ENCODE measurements at regions not wholly inside any gene's neighbourhood (a gene's known extent, or its start where the extent isn't known, plus 50 kb on each side); places are given as distances from the start of the nearest gene placed in this dataset.
"Not testable (repeated sequence)": the region's sequence is repeated elsewhere in the genome, so short reads cannot be mapped to it uniquely, and the experiment has no call there.

DNA sequence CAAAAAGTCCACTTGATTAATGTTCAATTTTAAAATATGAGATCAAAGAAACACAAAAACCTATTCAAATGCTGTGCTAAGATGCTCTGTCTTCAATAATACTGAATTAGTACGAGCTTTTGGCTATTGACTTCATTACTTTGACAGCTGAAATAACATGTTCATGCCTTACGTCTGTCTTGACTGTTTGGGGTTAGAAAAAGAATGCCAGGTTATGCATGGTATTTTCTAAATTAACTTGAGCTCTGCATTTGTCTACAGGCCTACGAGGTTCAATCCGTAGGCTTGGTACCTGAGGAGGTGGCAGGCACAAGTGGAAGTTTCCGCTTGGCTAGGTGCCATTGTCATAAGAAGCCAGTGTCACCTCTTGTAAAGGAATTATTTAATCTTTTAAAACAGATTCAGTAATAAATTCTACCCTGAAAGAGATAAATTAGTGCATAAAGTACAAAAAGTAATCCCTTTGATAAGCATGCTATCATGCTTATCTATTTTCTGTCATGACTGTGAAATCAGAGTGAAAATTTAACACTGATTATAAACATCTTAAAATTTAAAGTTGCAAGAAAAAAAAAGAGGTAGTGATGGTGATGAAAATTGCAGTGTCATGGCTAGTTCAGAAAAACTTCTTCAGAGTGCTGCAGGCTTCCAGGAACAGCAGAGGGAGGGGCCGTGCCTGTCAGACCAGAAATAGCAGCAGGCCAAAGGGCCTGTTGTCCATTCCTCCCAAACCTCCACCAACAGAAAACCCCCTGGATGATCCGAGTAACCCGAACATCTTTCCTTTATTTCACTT is 115.7 kb downstream of the ARRDC4 start:
- H3K9ac ChIP-seq (ENCODE audit: insufficient read length) = no peak overlapping the region
- no peak overlapping the region for H3K4me3 ChIP-seq
- no peak overlapping the region for H3K27ac ChIP-seq
- no peaks in the 10 kb centered on the region for H3K9me3 ChIP-seq (ENCODE audit: low read depth, low read length)
- no peak for DNase-seq (ENCODE audit: low read depth, low spot score)
- TF ChIP-seq FOXP2 (optimal IDR thresholded peaks at IDR 0.05; ENCODE audit: control extremely low read depth, extremely low read length, insufficient read depth) = no peak
- TF ChIP-seq EZH2 (IDR thresholded peaks at IDR 0.05) = no peak
- no peak for TF ChIP-seq POLR2AphosphoS5 (IDR thresholded peaks at IDR 0.05; ENCODE audit: borderline replicate concordance, low read depth, low read length)
- no peaks in the 10 kb centered on the region for H3K36me3 ChIP-seq (ENCODE audit: insufficient read depth, low read length)

DNA sequence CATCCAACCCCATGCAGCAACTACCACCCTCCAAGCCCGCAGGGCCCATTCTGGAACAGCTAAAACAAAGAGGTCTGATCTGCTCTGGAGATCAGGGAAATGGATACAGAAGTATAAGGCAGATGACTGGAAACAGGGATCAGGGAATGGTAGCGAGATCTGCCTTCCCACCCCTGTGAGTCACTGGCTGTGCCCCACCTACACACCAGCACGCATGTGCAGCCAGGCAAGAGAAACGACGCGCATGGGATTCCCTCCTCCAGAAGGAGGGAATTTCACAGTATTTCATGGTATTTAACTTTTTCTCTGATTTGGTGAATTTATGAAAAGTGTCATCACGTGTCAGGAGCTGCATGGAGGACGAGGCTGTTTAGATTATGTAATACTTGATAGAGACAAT is 116.7 kb downstream of the ARRDC4 start:
- Histone ChIP-seq H3K9ac (ENCODE audit: insufficient read length) (no peak overlapping the region), H3K4me3 (no peak overlapping the region), H3K27ac (no peak overlapping the region), H3K9me3 (ENCODE audit: low read depth, low read length) (no peaks in the 10 kb centered on the region), H3K36me3 (ENCODE audit: insufficient read depth, low read length) (no peaks in the 10 kb centered on the region)
- TF ChIP-seq EZH2 (IDR thresholded peaks at IDR 0.05) (no peak), POLR2AphosphoS5 (IDR thresholded peaks at IDR 0.05; ENCODE audit: borderline replicate concordance, low read depth, low read length) (no peak)
- DNase-seq (ENCODE audit: low read depth, low spot score) = no peak

DNA sequence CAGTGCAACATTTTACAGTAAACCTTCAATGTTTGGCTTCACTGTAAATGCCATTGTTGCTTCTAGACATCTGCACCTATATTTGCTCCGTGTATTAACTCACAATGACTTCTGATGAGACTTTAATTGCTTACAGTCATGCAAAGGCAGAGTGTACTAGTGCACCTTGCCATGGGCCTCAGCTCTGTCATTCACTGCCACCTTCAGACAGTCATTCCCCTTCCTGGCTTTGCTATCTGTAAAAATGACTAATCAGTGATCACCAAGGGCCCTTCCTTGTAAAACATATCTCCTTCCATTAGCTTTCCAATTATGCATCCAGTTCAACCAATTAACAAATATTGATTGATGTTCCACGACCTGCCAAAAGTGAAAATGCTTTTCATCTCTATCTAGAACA is 120.3 kb downstream of the ARRDC4 start:
- no peak for DNase-seq (ENCODE audit: low read depth, low spot score)
- H3K9ac ChIP-seq (ENCODE audit: insufficient read length) = no peak overlapping the region
- H3K4me3 ChIP-seq = no peak overlapping the region

DNA sequence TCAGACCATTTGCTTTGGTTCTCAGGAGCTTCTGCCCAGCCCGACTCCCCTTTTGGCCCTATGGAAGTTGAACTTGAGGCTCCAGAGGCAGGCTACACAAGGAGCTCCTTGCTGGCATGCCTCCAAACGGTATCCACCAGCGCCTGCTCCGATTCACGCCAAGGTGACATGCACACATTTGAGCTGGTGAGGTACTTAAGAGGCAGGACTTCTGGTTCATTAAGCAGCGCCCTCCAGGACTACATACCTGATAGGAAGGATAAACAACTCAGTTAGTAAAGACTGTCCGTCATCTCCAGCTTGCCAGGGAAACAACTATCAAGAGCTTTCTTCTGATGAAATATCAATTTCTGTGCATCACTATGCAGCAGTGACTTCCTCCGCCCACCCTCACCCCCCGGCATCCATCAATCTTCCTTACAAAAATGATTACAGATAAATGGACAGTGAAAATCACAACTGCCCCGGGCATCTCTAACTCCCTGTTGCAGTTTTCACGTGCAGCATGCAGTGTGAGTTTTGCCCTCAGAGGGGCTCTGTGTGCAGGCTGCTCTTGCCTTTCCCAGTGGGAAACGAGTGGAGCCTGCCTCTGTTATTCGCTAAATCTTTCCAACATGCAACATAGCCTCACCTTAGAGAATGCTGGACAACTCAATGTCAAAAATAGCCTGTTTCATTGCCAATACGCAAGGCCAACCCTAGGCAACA is 122.9 kb downstream of the ARRDC4 start:
- no peak overlapping the region for H3K4me3 ChIP-seq
- H3K27ac ChIP-seq = no peak overlapping the region
- no peak for DNase-seq (ENCODE audit: low read depth, low spot score)
- no peaks in the 10 kb centered on the region for H3K36me3 ChIP-seq (ENCODE audit: insufficient read depth, low read length)
- H3K9me3 ChIP-seq (ENCODE audit: low read depth, low read length) = no peaks in the 10 kb centered on the region
- no peak overlapping the region for H3K9ac ChIP-seq (ENCODE audit: insufficient read length)
- TF ChIP-seq FOXP2 (optimal IDR thresholded peaks at IDR 0.05; ENCODE audit: control extremely low read depth, extremely low read length, insufficient read depth) (no peak), EZH2 (IDR thresholded peaks at IDR 0.05) (no peak), POLR2AphosphoS5 (IDR thresholded peaks at IDR 0.05; ENCODE audit: borderline replicate concordance, low read depth, low read length) (no peak)

More for the DNA sequence above, 120.3 kb downstream of the ARRDC4 start:
- Histone ChIP-seq H3K36me3 (ENCODE audit: insufficient read depth, low read length) (no peaks in the 10 kb centered on the region), H3K9me3 (ENCODE audit: low read depth, low read length) (no peaks in the 10 kb centered on the region), H3K27ac (no peak overlapping the region)
- no peak for TF ChIP-seq FOXP2 (optimal IDR thresholded peaks at IDR 0.05; ENCODE audit: control extremely low read depth, extremely low read length, insufficient read depth)
- TF ChIP-seq EZH2 (IDR thresholded peaks at IDR 0.05) = no peak
- no peak for TF ChIP-seq POLR2AphosphoS5 (IDR thresholded peaks at IDR 0.05; ENCODE audit: borderline replicate concordance, low read depth, low read length)

DNA sequence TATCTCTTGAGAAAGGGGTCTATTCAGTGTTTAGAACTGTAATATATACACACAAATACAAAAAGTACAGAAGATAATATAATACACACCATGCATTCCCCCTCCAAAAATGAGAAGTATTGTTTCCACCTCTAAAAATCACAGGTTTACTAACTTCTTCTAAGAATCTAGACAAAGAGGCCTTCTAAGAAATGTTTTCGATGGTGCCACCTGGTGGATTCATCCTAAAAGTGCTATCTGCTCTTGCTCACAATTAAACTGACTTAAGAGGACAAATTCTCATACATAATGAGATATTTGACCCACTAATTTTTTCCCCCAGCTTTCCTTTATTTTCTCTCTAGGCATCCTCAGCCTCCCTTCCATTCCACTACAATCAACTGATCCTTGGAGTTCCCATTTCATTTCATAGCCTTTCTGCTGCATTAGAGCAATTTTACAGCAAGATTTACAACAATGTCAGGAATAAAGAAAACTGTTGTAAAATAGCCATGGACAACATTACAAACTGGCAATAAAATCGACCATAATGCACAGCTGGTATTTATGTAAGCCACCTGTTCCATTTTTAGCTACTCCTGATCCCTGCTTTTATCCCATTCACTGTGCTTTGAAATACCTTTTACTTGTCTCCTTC is 124.6 kb downstream of the ARRDC4 start:
- no peak overlapping the region for H3K9ac ChIP-seq (ENCODE audit: insufficient read length)
- DNase-seq (ENCODE audit: low read depth, low spot score) = peak; percentile 40
- no peak for TF ChIP-seq POLR2AphosphoS5 (IDR thresholded peaks at IDR 0.05; ENCODE audit: borderline replicate concordance, low read depth, low read length)
- no peak for TF ChIP-seq EZH2 (IDR thresholded peaks at IDR 0.05)
- TF ChIP-seq FOXP2 (optimal IDR thresholded peaks at IDR 0.05; ENCODE audit: control extremely low read depth, extremely low read length, insufficient read depth) = no peak
- H3K9me3 ChIP-seq (ENCODE audit: low read depth, low read length) = no peaks in the 10 kb centered on the region
- no peak overlapping the region for H3K27ac ChIP-seq
- no peaks in the 10 kb centered on the region for H3K36me3 ChIP-seq (ENCODE audit: insufficient read depth, low read length)
- H3K4me3 ChIP-seq = no peak overlapping the region

DNA sequence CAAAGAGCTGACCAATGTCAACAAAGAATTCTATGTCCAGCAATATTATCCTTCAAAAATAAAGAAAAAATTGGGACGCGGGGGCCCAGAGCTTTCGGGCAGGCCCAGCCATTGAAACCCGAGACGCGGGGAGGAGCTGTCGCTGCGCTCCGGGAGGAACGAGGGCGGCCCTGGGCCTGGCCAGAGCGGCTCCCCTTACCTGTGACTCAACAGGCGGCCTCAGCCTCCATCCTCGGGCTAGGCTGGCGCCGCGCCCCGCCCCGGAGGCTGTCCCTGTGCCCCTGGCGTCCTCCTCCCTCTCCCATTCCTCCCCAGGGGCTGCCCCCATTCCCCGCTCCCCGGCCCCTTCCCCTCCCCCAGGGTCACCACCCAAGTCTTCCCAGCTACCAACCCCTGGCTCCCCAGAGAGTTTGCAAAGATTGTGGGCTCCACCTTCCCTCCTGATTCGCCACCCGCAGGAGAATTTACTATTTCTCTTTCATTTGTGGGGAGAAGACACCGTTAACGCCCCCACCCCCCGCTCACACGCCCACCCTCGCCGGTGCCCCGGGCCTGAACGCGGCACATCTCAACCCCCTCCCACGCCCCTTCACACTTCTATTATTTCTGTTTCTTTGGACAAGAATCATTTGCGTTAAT is 127.9 kb downstream of the ARRDC4 start:
- not testable (repeated sequence) for H3K9ac ChIP-seq (ENCODE audit: insufficient read length); H3K4me3 ChIP-seq; DNase-seq (ENCODE audit: low read depth, low spot score); H3K9me3 ChIP-seq (ENCODE audit: low read depth, low read length); H3K27ac ChIP-seq; H3K36me3 ChIP-seq (ENCODE audit: insufficient read depth, low read length)

DNA sequence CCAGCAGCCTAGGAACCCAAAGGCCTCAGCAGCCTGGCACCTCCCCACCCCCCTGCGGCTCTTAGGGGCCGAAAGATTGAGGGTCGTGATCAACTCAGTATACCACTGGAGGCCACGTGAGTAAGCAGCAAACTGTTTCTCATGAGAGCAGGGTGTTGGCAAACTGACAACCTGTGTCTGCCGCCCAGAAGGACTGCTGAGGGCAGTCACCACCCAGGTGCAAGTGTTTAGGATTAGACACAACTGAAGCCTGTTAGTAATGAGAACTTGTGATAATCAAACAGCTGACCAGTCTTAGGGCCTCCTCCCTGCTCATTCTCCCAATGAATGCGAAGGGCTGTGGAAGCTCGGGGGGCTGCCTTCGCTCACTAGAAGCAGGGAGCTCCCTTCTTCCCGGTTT is 128.8 kb downstream of the ARRDC4 start:
- not testable (repeated sequence) for H3K4me3 ChIP-seq; H3K9me3 ChIP-seq (ENCODE audit: low read depth, low read length); DNase-seq (ENCODE audit: low read depth, low spot score); H3K9ac ChIP-seq (ENCODE audit: insufficient read length); H3K27ac ChIP-seq; H3K36me3 ChIP-seq (ENCODE audit: insufficient read depth, low read length)

DNA sequence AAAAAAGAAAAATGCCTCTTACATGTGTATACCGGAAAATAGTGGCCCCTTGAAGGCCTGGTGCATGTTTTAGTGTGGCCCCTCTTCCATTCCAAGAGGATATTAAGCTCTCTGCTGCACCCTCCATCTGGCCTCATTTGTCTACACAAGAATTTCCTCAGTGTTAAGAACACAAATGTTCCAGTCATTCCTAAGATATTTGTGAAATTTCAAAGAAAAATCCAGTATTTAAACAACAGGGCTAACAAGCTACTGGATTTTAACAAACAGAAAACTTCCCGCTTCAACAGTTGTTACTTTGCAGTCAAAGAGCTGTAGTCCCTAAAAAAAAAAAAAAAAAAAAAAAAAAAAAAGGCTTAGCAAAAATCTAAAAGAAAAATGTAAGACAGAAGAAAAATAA is 137.5 kb downstream of the ARRDC4 start:
- not testable (repeated sequence) for H3K9ac ChIP-seq (ENCODE audit: insufficient read length); DNase-seq (ENCODE audit: low read depth, low spot score); H3K27ac ChIP-seq; H3K9me3 ChIP-seq (ENCODE audit: low read depth, low read length); H3K36me3 ChIP-seq (ENCODE audit: insufficient read depth, low read length); H3K4me3 ChIP-seq

DNA sequence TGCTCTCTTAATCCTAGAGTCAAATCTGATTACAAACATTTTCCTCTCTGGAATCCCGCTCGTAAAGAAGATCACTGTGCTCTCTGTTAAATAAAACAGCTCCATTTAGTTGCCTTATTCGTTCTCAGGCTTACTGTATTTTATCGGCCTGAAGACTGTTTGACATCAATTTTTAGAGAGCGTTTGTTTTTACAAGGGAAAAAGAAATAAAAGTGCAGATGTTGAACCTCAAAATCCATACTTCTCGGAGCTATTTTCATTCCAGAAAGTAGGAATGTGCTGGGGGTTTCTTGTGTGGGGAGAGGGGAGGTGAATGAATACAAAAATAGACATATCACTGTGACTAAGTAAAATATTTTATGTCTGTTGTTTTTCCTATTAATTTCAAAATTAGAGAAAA is 140.1 kb downstream of the ARRDC4 start:
- not testable (repeated sequence) for H3K9ac ChIP-seq (ENCODE audit: insufficient read length); H3K9me3 ChIP-seq (ENCODE audit: low read depth, low read length); DNase-seq (ENCODE audit: low read depth, low spot score); H3K4me3 ChIP-seq; H3K36me3 ChIP-seq (ENCODE audit: insufficient read depth, low read length); H3K27ac ChIP-seq
